WERI-Rb-1 (cell line): ENCODE measurements at regions not wholly inside any gene's neighbourhood (a gene's known extent, or its start where the extent isn't known, plus 50 kb on each side); places are given as distances from the start of the nearest gene placed in this dataset.
"Not testable (repeated sequence)": the region's sequence is repeated elsewhere in the genome, so short reads cannot be mapped to it uniquely, and the experiment has no call there.

Experiments used
- DNase-seq: peaks from one replicate; pipeline ENCODE4 v3.0.0-alpha.2; 2020
- H3K27ac ChIP-seq: fragments of 250-450 bp; sonication (Bioruptor Pico); 2 replicates; pipeline ENCODE4 v1.5.1; 2020; ENCODE audit warnings: mild to moderate bottlenecking, moderate library complexity
- H3K27me3 ChIP-seq: fragments of 250-450 bp; sonication (Bioruptor Pico); 2 replicates; pipeline ENCODE4 v1.5.1; 2021; ENCODE audit warnings: mild to moderate bottlenecking, low read depth, moderate library complexity; ENCODE audit not compliant: insufficient read depth, severe bottlenecking
- H3K36me3 ChIP-seq: fragments of 250-450 bp; sonication (Bioruptor Pico); 2 replicates; pipeline ENCODE4 v1.5.1; 2020; ENCODE audit warnings: mild to moderate bottlenecking, moderate library complexity
- H3K4me3 ChIP-seq: 2 replicates; pipeline ENCODE4 v1.5.1; 2011; ENCODE audit warnings: low read depth, mild to moderate bottlenecking, control low read depth, low read length
- H3K9me3 ChIP-seq: fragments of 250-450 bp; sonication (Bioruptor Pico); 2 replicates; pipeline ENCODE4 v1.5.1; 2021; ENCODE audit warnings: mild to moderate bottlenecking, moderate library complexity; ENCODE audit not compliant: severe bottlenecking
- CTCF ChIP-seq: IDR thresholded peaks from 2 replicates; pipeline ENCODE4 v1.5.1; 2011; ENCODE audit warnings: low read depth, mild to moderate bottlenecking, control low read depth, inconsistent platforms, low read length

DNA sequence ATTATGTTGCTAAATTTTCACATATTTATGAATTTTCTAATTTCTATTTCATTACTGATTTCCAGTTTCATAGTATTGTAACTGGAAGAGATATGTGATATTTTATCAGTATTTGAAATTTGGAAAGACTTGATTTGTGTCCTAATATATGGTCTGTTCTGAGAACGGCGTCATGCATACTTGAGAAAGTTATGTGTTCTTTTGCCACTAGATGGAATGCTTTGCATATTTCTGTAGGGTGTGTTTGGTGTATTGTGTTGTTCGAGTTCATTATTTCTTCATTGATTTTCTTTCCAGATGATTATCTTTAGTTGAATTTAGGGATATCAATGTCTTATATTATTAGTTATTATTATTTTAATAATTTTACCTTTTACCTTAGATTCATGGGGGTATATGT is 110.6 kb upstream of the ITM2A start:
- no peak overlapping the region for H3K27ac ChIP-seq
- no peak for DNase-seq
- no peak overlapping the region for H3K4me3 ChIP-seq
- H3K36me3 ChIP-seq: no peaks in the 10 kb centered on the region
- TF ChIP-seq CTCF: no peak
- H3K27me3 ChIP-seq: peaks cover 4% of the 10 kb centered on the region
- no peaks in the 10 kb centered on the region for H3K9me3 ChIP-seq

- no peak for DNase-seq
- Histone ChIP-seq H3K4me3 (no peak overlapping the region), H3K27ac (no peak overlapping the region), H3K9me3 (no peaks in the 10 kb centered on the region), H3K36me3 (no peaks in the 10 kb centered on the region), H3K27me3 (no peaks in the 10 kb centered on the region)
- TF ChIP-seq CTCF: no peak
Observed at GRCh38 chrX:79466636-79467035, 99.5 kb upstream of the ITM2A start.

GRCh38 chrX:79462458-79462857 is 95.3 kb upstream of the ITM2A start:
- H3K27me3 ChIP-seq: no peaks in the 10 kb centered on the region
- no peak overlapping the region for H3K27ac ChIP-seq
- no peak overlapping the region for H3K4me3 ChIP-seq
- DNase-seq: no peak
- TF ChIP-seq CTCF: no peak
- H3K9me3 ChIP-seq: no peaks in the 10 kb centered on the region
- H3K36me3 ChIP-seq: no peaks in the 10 kb centered on the region

GRCh38 chrX:79456593-79456992 is 89.5 kb upstream of the ITM2A start:
- not testable (repeated sequence) for H3K4me3 ChIP-seq, H3K27ac ChIP-seq, DNase-seq, H3K27me3 ChIP-seq, H3K36me3 ChIP-seq, H3K9me3 ChIP-seq

DNA sequence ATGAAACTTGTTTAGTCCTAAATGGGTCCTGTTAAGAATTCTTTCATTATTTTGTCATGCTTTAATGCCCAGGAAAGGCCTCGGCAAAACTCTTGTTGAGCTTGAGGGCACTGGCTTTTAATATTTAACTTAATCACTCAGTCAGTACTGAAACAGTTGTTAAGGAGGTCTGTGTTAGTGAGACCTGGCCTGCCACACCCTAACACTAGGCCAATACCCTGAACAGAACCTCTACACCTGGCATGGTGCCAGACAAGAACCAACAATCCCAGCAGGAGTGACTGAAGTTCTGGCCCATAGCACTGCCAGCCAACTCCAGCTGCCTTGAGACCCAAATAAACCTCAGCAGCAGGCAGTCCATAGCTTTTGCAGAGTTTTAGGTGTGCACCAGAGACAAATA is 85.7 kb upstream of the ITM2A start:
- TF ChIP-seq CTCF: no peak
- no peaks in the 10 kb centered on the region for H3K36me3 ChIP-seq
- H3K9me3 ChIP-seq: no peaks in the 10 kb centered on the region
- no peak overlapping the region for H3K4me3 ChIP-seq
- DNase-seq: no peak
- no peak overlapping the region for H3K27ac ChIP-seq
- peaks cover 17% of the 10 kb centered on the region for H3K27me3 ChIP-seq

GRCh38 chrX:79444694-79445210 is 77.6 kb upstream of the ITM2A start:
- Histone ChIP-seq H3K4me3 (no peak overlapping the region), H3K36me3 (no peaks in the 10 kb centered on the region), H3K9me3 (no peaks in the 10 kb centered on the region), H3K27me3 (peaks cover 12% of the 10 kb centered on the region), H3K27ac (no peak overlapping the region)
- no peak for TF ChIP-seq CTCF
- DNase-seq: no peak
